ENCODE measurements at regions not wholly inside any gene's neighbourhood (a gene's known extent, or its start where the extent isn't known, plus 50 kb on each side); places are given as distances from the start of the nearest gene placed in this dataset.
A peak's percentile ranks its signal among the peaks of the same experiment; 100 is the strongest.
"Not testable (repeated sequence)": the region's sequence is repeated elsewhere in the genome, so short reads cannot be mapped to it uniquely, and the experiment has no call there.

DNA sequence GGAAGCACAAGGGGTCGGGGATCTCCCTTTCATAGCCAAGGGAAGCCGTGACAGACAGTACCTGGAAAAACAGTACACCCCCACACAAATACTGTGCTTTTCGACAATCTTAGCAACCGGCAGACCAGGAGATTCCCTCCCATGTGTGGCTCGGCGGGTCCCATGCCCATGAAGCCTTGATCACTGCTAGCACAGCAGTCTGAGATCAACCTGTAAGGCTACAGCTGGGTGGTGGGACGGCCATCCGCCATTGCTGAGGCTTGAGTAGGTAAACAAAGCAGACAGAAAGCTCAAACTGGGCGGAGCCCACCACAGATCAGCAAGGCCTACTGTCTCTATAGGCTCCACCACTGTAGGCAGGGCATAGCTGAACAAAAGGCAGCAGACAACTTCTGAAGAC lies 180.2 kb upstream of the SOX6 start:
- no peak for DNase-seq (ENCODE audit: low spot score)

DNA sequence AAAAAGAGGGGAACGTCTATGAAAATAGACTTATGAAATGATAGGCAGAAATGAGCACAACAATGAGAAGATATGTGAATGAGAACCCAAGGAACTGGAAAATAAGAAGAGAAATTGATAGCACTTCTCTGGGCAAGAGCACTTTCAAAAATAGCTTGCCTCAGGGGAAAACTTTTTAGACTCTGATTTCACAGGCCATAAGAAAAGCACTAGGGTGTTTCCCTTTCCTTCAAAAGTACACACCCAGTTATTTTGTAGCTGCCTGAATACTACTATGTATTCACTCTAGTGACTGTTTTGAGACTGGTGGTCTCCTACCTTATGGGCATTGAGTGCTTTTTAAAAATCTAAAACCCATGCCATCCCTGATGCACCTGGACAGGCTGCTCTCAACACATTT lies 172.3 kb upstream of the SOX6 start:
- DNase-seq (ENCODE audit: low spot score): no peak

DNA sequence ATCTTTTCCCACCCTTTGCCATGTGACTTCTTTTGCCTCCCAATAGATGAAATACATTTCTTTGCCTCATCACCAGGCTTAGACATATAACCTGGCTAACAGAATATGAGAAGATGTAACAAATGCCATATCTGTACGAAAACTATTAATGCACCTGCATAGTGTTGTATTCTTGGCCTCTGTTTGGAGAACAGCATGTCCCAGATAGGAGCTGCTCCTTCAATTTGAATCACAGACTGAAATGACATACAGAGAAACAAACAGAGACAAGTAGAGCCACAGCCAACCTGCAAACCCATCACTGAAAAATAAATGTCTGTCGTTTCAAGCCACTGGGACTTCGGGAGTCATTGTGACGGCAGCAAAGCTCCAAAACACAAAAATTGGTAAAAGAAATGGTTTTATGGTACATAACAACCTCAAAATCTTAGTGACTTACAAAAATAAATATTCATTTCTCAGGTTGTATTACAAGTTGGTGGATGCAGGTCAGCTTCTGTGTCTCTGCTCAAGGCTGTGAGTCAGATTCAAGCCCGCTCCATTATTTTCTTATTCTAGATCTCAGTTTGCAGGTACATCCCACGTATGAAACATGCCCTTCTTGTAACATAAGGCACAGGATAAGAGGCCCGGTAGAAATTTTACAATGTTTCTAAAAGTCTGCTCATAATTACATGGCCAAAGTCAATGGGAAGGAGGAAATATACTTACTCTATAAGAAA lies 171.3 kb upstream of the SOX6 start:
- DNase-seq (ENCODE audit: low spot score): no peak

DNA sequence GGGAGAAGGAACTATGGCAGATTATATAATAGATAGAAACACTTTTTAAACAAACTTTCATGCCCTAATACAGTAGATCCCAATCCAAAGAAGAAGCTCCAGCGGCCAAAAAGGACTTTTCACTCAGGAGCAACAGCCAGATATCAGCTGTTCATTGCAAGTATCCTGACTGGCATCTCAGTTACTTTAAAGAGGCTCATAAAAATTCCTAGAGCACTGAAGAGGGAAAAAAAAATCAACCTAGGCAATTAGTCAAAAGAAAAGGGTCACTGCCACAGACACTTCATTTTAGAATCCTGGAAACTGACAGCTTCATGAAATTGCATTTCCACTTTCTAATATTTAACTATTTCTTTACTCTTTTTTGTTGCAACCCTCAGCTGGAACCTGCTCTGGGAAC lies 170.6 kb upstream of the SOX6 start:
- no peak for DNase-seq (ENCODE audit: low spot score)

DNA sequence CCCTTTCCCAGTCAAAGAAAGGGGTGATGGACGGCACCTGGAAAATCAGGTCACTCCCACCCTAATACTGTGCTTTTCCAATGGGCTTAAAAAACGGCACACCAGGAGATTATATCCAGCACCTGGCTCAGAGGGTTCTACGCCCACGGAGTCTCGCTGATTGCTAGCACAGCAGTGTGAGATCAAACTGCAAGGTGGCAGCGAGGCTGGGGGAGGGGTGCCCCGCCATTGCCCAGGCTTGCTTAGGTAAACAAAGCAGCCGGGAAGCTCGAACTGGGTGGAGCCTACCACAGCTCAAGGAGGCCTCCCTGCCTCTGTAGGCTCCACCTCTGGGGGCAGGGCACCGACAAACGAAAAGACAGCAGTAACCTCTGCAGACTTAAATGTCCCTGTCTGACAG lies 164.4 kb upstream of the SOX6 start:
- not testable (repeated sequence) for DNase-seq (ENCODE audit: low spot score)

DNA sequence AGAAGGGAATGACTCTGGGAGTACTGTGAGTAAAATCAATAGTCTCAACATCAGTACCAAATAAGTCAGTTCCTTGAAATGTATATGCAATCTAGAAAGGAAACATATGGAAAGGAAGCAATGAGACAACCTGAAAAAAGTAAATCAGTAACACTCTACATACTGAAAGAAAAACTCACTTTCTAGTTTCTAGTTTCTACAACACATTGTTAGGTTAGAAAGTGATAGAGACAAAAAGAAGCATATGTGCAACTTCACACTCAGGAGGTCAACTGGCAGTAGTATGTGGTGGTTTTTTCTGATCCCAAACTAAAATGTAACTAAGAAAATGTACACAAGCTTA lies 156.5 kb upstream of the SOX6 start:
- no peak for DNase-seq (ENCODE audit: low spot score)

DNA sequence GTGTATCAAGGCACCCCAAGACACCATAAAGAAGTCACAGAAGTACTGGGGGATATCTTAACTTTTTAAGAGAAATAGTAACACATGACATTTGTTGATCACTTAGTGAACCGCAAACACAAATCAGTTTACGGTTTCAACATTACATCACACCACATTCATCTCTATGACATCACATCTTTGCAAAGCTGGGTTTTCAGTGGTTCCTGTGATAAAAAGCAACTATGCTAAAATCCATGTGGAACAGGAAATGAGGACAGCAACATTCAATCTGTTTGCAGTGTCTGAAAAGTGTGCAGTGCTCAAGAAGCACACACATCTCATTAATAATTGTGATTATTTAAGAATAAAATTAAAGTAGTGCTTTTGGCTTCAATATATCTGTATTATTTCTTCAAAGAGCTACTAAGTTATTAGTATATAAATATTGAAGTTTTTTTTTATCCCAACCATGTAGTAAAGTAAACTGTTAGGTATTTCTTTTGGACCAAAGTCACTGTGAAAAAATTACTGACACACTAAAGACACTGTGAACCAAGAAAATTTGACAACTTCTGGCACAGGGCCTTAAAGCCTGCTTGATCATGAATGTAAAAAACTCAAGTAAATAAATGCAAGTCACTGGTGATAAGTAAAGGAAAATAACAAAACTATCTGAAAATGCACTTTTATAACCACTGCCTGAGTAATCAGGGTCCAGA lies 156.0 kb upstream of the SOX6 start:
- DNase-seq (ENCODE audit: low spot score): no peak

DNA sequence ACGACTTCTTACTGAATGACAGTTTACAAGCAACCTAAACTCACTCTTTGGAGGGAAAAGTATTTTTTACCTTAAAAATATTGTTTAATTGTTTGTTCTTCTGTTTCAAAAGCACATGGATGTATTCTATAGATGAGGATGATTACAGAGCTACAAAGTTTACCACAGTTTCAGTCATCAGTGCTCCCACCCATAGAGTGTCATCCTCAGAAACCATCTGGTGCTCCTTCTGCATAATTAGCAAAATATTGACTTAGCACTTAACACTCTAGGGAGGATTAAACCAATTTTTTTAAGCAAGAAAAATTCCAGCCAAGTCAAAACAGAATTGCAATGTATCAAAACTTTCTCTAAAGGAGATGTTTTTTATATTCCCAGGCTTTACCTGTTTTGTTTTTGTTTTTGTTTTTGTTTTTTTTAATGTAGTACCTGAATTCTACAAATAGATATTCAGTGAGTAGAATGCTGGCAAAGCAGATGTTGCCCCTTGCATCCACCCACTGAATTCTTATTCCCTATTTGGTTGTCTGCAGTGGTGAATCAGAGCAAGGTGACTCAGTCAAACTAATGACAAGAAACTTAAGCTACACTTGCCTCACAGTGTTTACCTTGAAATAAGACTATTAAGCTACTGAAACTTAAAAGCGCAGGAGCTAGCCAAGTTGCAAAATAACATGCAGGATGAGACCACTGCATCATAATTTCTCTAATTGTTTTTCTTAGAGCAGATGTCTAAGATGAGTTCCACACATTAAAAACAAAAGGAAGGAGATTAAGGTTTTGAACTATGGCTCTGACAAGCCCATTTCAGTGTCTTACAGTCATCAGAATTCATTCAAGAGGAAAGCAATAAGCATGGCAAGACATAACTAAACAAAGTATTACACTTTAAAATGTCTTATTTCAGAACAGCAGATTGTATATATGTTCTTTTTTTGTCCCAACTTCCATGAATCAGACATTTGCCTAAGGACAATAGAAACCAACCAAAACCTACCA lies 155.1 kb upstream of the SOX6 start:
- peak; percentile 73 for DNase-seq (ENCODE audit: low spot score)

DNA sequence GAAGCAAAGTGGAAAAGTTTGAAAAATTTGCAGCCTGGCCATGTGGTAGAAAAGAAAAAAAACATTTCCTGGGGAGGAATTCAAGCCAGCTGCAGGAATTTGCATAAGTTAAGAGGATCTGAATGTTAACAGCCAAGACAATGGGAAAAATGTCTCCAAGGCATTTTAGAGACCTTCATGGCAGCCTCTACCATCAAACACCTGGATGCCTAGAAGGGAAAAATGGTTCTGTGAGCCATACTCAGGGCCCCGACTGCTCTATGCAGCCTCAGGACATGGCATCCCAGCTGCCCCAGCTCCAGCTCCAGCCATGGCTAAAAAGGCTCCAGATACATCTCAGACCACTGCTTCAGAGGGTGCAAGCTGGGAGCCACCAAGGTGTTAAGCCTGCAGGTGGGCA lies 149.1 kb upstream of the SOX6 start:
- DNase-seq (ENCODE audit: low spot score): no peak

DNA sequence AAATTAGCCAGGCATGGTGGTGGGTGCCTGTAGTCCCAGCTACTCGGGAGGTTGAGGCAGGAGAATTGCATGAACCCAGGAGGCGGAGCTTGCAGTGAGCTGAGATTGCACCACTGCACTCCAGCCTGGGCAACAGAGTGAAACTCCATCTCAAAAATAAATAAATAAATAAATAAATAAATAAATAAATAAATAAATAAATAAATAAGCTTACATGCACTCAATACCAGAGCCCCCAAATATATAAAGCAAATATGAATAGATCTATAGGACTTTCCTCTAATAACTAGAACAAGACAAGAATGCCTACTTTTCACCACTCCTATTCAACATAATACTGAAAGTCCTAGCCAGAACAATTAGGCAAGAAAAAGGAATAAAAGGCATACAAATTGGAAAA lies 147.5 kb upstream of the SOX6 start:
- not testable (repeated sequence) for DNase-seq (ENCODE audit: low spot score)

DNA sequence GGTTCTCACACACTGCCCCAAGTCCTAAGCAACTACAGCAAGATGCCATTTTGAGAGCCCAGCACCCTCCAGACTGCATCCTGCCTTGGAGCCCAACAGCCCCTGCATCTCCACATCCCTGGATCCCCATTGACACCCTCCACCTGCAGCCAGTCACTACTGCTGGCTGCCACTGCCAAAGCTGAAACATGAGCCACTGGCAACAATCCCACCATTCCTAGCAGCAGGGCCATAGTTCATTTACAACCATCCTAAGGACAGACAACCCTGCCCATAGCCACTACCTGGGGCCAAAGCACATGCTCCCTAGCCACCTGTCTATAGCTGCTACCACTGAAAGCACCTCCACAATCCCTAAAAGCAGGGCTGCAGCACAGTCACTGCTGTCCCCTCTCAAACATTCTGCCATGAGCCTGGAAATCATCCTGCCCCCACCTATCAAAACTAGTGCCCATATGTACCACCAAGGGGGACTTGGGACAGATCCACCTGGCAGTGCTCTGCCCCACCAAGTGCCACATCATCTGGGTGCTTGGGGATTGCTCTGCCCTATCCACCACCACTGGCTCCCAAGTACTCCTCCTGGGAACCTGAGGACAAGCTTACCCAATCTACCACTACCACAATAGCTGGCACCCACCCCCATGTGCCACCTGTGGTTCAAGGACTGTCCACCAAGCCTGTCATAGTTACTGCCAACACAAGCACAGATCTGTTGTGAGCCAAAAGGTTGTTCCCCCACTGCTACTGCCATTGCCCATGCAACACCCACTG lies 138.8 kb upstream of the SOX6 start:
- no peak for DNase-seq (ENCODE audit: low spot score)

DNA sequence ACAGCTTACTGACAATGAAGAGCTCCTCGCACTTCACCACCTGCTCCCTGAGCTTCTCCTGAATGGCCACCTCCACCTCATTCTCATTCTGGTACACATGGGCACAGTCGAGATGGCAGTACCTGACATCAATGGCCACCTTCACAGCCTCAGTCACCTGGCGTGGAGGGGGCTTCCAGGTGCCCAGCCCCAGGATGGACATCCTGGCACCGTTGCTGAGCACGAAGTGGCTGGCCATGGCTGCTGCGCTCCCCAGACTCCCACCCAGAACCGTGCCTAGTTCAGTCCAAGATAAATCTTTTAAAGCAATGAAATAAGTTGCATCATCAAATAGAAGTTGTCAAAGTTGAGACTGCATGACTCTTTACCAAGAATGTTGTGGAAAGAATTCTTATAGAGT lies 128.1 kb upstream of the SOX6 start:
- DNase-seq (ENCODE audit: low spot score): no peak

DNA sequence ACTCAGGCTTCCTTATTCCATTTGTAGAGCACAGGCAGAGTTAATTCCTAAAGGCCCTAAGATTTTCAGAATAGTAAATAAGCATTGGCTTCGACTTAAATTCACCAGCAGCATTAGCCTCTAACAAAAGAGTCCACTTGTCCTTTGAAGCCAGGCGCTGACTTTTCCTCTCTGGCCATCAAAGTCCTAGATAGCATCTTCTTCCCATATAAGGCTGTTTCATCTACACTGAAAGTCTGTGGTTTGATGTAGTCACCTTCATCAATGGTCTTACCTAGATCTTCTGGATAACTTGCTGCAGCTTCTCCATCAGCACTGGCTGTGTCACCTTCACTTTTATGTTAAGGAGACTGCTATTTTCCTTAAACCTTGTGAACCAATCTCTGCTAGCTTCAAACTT lies 118.3 kb upstream of the SOX6 start:
- no peak for DNase-seq (ENCODE audit: low spot score)

DNA sequence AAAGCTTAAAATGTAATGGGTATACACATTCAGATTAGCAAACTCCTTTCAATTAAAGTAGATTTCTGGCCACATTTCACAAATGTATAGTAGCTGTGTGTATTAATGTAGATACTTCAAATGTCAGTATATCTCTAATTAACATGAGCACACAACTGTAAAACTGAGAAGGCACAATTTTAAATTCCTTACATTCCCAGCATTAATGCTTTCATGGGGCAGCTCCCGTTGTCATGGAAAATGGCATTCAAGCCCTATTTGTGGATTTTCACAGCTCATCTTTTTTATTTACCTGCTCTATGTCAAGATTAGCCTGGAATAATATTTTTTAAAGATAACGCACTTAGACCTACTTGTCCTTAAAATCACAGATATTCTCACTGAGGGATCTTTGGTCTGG lies 113.6 kb upstream of the SOX6 start:
- no peak for DNase-seq (ENCODE audit: low spot score)

DNA sequence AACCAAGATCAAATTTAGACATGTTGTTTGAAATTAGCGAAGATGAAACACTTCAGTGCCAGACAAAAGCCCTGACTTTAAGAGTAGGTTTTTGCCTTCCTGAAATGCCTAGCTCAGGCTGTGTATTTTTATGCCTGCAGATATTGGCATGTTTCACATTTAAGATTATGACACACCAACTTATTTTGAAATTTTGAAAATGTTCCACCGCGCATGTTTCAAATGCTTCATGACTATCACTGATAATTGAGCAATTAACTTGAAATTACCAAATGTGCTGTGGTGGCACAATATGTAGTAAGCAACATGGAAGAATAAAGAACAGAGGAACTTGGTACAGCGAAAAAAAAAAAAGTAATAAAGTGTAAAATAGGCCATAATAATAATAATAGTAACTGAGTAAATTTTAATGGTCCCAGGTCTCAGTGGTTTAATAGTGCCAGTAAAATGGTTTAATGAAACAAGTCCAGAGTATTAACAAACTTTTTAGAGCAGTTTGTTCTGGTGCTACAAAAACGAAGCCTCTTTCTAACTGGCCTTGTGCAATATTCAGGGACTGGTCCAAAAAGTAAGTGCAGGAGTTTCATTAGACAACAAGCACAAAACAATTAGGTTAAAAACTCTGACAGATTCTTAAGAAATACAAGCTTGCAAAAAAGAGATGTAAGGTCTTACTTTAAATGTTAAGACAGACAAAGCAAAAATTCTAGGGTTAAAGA lies 112.5 kb upstream of the SOX6 start:
- no peak for DNase-seq (ENCODE audit: low spot score)

DNA sequence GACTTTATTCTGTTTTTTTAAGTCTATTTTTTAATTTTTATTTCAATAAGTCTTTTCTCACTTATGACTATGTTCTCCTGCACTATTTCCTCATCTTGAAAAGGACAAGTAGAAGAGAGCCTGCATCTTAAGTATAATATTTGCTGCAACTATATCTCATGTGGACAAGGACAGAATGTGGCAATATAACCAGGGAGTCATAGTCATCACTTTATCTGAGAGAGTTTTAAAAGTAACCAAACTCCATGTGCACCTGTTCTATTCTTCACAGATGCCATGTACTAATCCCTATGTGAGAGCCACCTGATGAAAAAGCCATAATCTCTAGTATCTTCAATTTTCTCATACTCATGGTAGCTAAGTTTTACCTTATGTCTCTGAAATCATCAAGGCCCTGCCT lies 104.2 kb upstream of the SOX6 start:
- no peak for DNase-seq (ENCODE audit: low spot score)

DNA sequence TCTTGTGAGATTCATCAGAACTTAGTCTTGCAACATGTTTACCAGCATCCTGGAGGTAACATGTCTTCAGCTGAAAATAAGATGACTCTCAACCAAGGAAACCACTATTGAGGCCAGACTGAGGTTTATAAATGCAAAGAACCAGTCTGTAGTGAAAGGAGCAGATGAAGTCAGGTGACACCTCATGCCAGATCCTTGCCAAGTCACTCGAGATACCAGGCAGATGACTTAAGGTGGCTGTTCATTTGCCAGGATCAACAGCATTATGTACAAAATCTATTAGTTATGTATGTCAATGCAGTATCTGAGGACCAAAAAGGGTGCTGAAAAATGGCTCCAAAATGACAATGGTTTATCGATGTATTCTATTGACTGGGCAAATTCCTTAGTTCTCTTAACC lies 100.0 kb upstream of the SOX6 start:
- no peak for DNase-seq (ENCODE audit: low spot score)

DNA sequence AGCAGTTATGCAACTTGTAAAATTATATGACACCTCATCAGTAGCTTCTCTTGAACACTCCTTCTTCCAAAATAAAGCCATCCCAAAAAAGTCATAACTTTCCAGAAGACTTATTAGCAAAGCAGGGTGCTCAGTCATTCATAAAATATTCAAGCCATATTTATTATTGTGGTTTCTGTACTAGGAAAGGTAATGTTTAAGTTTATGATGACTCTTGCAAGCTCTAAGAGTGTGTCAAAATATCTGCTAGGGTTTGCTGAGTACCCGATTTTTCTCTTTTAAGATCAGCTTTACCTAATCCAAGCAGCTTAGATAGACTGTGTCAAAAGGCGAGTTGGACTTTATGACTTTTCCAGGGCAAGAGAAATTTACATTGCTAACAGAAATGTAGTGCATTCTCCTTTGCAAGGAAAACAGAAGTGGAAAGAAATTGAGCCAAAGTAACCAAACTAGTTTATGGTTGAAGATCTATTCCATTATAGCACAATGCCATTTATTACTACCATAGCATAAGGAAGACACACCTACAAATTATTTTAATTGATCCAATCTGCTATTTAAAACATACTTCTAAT lies 98.0 kb upstream of the SOX6 start:
- DNase-seq (ENCODE audit: low spot score): no peak

DNA sequence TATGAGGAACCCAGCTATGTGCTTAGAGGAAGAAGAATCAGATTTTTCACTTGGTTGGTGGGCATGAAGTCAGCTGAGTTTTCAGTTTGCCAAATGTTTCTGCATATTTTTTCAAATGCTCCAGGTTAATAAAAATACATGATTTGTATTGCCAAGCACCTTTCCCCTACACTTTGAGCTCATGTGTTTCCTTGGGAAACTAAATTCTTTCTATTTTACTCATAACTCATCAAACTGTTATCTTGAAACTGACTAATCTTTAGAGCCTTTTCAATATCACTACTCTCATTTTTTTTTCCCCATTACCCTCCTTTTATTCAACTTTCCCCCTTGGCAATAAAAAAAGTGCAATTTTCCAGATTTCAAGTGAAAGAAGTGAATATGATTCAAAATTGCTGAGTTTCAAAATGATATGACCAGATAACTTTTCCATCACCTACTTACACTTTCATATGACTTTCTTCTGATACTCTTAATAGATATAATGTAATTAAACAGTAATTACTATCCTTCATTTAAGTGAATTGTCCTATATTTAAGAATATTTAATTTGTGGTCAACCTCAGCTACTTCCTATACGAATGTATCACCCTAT lies 91.9 kb upstream of the SOX6 start:
- no peak for DNase-seq (ENCODE audit: low spot score)

DNA sequence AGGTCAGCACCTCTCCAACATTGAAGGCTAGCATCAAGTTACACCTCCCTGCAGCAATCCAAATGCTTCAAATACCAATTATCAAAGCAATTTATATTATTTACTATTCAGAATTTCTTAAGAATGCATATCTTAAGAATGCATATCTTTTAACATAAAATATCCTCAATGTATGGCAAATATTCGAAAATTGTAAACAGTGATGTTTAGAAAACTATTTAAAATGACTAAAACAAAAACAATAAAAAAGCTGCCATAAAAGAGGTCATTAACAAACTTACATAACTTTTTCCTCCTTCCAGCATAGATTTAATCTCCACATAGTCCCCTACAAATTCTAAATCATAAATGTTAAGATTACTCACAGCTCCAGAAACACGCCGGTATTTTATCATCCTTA lies 85.1 kb upstream of the SOX6 start:
- no peak for DNase-seq (ENCODE audit: low spot score)

Data from H4 (cell line).